Activated CD8-positive, alpha-beta memory T cell treated with anti-CD3 and anti-CD28 coated beads, Interleukin-2, amount 10 ng/mL, durations not matched to agents 7 days and 5 days (primary cell): ENCODE measurements at regions not wholly inside any gene's neighbourhood (a gene's known extent, or its start where the extent isn't known, plus 50 kb on each side); places are given as distances from the start of the nearest gene placed in this dataset.

Experiments
- ATAC-seq: fragments of 150-1000 bp; cut with Tn5 transposase; one replicate; pipeline ENCODE4 v1.10.0; 2021; ENCODE audit warnings: moderate library complexity
- CTCF ChIA-PET: fragments of 350-600 bp; sonication (Branson Sonifier 250); formaldehyde crosslinking; loops from one replicate; lab custom pipeline; 2021; ENCODE audit warnings: antibody characterized with exemption; lab: Charles Lee
- DNase-seq: peaks from one replicate; pipeline ENCODE4 v3.0.0-alpha.2; 2020
- H3K27ac Mint-ChIP-seq: one replicate; pipeline ENCODE4 v1.8.0; 2021; ENCODE audit warnings: mild to moderate bottlenecking, mixed read lengths
- H3K27me3 Mint-ChIP-seq: one replicate; pipeline ENCODE4 v1.8.0; 2021; ENCODE audit warnings: mixed read lengths
- H3K36me3 Mint-ChIP-seq: one replicate; pipeline ENCODE4 v1.8.0; 2021; ENCODE audit warnings: mild to moderate bottlenecking, mixed read lengths
- H3K4me1 Mint-ChIP-seq: one replicate; pipeline ENCODE4 v1.8.0; 2021; ENCODE audit warnings: mixed read lengths
- H3K4me3 Mint-ChIP-seq: one replicate; pipeline ENCODE4 v1.8.0; 2021; ENCODE audit warnings: mild to moderate bottlenecking, moderate library complexity, mixed read lengths
- H3K9me3 Mint-ChIP-seq: one replicate; pipeline ENCODE4 v1.8.0; 2022; ENCODE audit warnings: low read depth, mixed read lengths

- CTCF ChIA-PET, result no interaction called here
- Mint-ChIP-seq H3K4me1 (no peaks in the 10 kb centered on the region), H3K9me3 (peaks cover 4% of the 10 kb centered on the region), H3K27ac (no peak overlapping the region), H3K4me3 (no peak overlapping the region), H3K27me3 (no peaks in the 10 kb centered on the region), H3K36me3 (peaks cover 4% of the 10 kb centered on the region)
- no peak for DNase-seq
- ATAC-seq, result no peak
Observed at GRCh38 chr3:177758126-177758525, 560.8 kb upstream of the TBL1XR1 start.

- H3K36me3 Mint-ChIP-seq, result peaks cover 4% of the 10 kb centered on the region
- no peak overlapping the region for H3K27ac Mint-ChIP-seq
- peaks cover 4% of the 10 kb centered on the region for H3K9me3 Mint-ChIP-seq
- CTCF ChIA-PET, result interaction anchor here (1.4 kb wide), 1 partner anchor 10 kb away, joined by 3 read pairs; no protein-coding TSS in a partner anchor
- ATAC-seq (no peak), DNase-seq (no peak)
- no peaks in the 10 kb centered on the region for H3K4me1 Mint-ChIP-seq
- no peak overlapping the region for H3K4me3 Mint-ChIP-seq
- no peaks in the 10 kb centered on the region for H3K27me3 Mint-ChIP-seq
Observed at GRCh38 chr3:177760803-177761202, 563.5 kb upstream of the TBL1XR1 start.

GRCh38 chr3:177764377-177764912 lies 567.2 kb upstream of the TBL1XR1 start:
- DNase-seq (no peak), ATAC-seq (no peak)
- Mint-ChIP-seq H3K36me3 (peaks cover 5% of the 10 kb centered on the region), H3K4me3 (no peak overlapping the region), H3K27me3 (no peaks in the 10 kb centered on the region), H3K27ac (no peak overlapping the region), H3K4me1 (peaks cover 1% of the 10 kb centered on the region), H3K9me3 (peaks cover 6% of the 10 kb centered on the region)
- CTCF ChIA-PET, result interaction anchor here (0.8 kb wide), 1 partner anchor 73 kb away, joined by 3 read pairs; no protein-coding TSS in a partner anchor

- Mint-ChIP-seq H3K9me3 (peaks cover 5% of the 10 kb centered on the region), H3K36me3 (peaks cover 5% of the 10 kb centered on the region), H3K4me1 (peaks cover 1% of the 10 kb centered on the region), H3K27ac (no peak overlapping the region), H3K27me3 (no peaks in the 10 kb centered on the region), H3K4me3 (no peak overlapping the region)
- ATAC-seq (no peak), DNase-seq (no peak)
- CTCF ChIA-PET, result no interaction called here
Observed at GRCh38 chr3:177764933-177765332, 567.7 kb upstream of the TBL1XR1 start.

GRCh38 chr3:177770383-177771230 lies 573.3 kb upstream of the TBL1XR1 start:
- Mint-ChIP-seq H3K27ac (no peak overlapping the region), H3K4me1 (peaks cover 1% of the 10 kb centered on the region), H3K36me3 (peaks cover 5% of the 10 kb centered on the region), H3K27me3 (no peaks in the 10 kb centered on the region), H3K4me3 (no peak overlapping the region), H3K9me3 (peaks cover 2% of the 10 kb centered on the region)
- ATAC-seq (no peak), DNase-seq (no peak)
- CTCF ChIA-PET, result no interaction called here

GRCh38 chr3:177771780-177772179 lies 574.5 kb upstream of the TBL1XR1 start:
- ATAC-seq (no peak), DNase-seq (no peak)
- Mint-ChIP-seq H3K36me3 (peaks cover 5% of the 10 kb centered on the region), H3K9me3 (peaks cover 2% of the 10 kb centered on the region), H3K27ac (no peak overlapping the region), H3K4me1 (no peaks in the 10 kb centered on the region), H3K27me3 (no peaks in the 10 kb centered on the region), H3K4me3 (no peak overlapping the region)
- CTCF ChIA-PET, result no interaction called here

GRCh38 chr3:177772908-177773557 lies 575.8 kb upstream of the TBL1XR1 start:
- Mint-ChIP-seq H3K36me3 (peaks cover 4% of the 10 kb centered on the region), H3K4me3 (no peak overlapping the region), H3K27me3 (no peaks in the 10 kb centered on the region), H3K4me1 (peaks cover 5% of the 10 kb centered on the region), H3K27ac (no peak overlapping the region), H3K9me3 (peaks cover under 1% of the 10 kb centered on the region)
- no peak for DNase-seq
- ATAC-seq, result no peak
- CTCF ChIA-PET, result no interaction called here

- Mint-ChIP-seq H3K27ac (no peak overlapping the region), H3K4me1 (peaks cover 12% of the 10 kb centered on the region), H3K27me3 (no peaks in the 10 kb centered on the region), H3K36me3 (peaks cover 3% of the 10 kb centered on the region), H3K4me3 (no peak overlapping the region), H3K9me3 (no peaks in the 10 kb centered on the region)
- CTCF ChIA-PET, result no interaction called here
- no peak for DNase-seq
- no peak for ATAC-seq
Observed at GRCh38 chr3:177773717-177774116, 576.4 kb upstream of the TBL1XR1 start.

- no peak for ATAC-seq
- CTCF ChIA-PET, result no interaction called here
- no peak overlapping the region for H3K27ac Mint-ChIP-seq
- H3K4me1 Mint-ChIP-seq, result peaks cover 15% of the 10 kb centered on the region
- H3K4me3 Mint-ChIP-seq, result no peak overlapping the region
- no peaks in the 10 kb centered on the region for H3K27me3 Mint-ChIP-seq
- no peaks in the 10 kb centered on the region for H3K36me3 Mint-ChIP-seq
- H3K9me3 Mint-ChIP-seq, result no peaks in the 10 kb centered on the region
- no peak for DNase-seq
Observed at GRCh38 chr3:177776661-177777101, 579.4 kb upstream of the TBL1XR1 start.

GRCh38 chr3:177777699-177778098 lies 580.4 kb upstream of the TBL1XR1 start:
- no peak overlapping the region for H3K4me3 Mint-ChIP-seq
- ATAC-seq (peak; percentile 87), DNase-seq (peak; percentile 66)
- no peak overlapping the region for H3K27ac Mint-ChIP-seq
- CTCF ChIA-PET, result interaction anchor here (0.8 to 1.8 kb wide), 6 partner anchors 10 to 581 kb away, joined by 3 to 5 read pairs (median 4); no protein-coding TSS in a partner anchor
- no peaks in the 10 kb centered on the region for H3K9me3 Mint-ChIP-seq
- no peaks in the 10 kb centered on the region for H3K27me3 Mint-ChIP-seq
- H3K4me1 Mint-ChIP-seq, result peaks cover 15% of the 10 kb centered on the region
- no peaks in the 10 kb centered on the region for H3K36me3 Mint-ChIP-seq

GRCh38 chr3:177778633-177779032 lies 581.4 kb upstream of the TBL1XR1 start:
- H3K27ac Mint-ChIP-seq, result peak overlapping the region; percentile 8
- no peak overlapping the region for H3K4me3 Mint-ChIP-seq
- ATAC-seq, result peak; percentile 56
- no peak for DNase-seq
- no peaks in the 10 kb centered on the region for H3K27me3 Mint-ChIP-seq
- CTCF ChIA-PET, result interaction anchor here (0.9 to 1.8 kb wide), 5 partner anchors 125 to 582 kb away, joined by 3 to 5 read pairs (median 3); no protein-coding TSS in a partner anchor
- no peaks in the 10 kb centered on the region for H3K9me3 Mint-ChIP-seq
- H3K4me1 Mint-ChIP-seq, result peaks cover 15% of the 10 kb centered on the region
- H3K36me3 Mint-ChIP-seq, result no peaks in the 10 kb centered on the region

- Mint-ChIP-seq H3K9me3 (no peaks in the 10 kb centered on the region), H3K27ac (no peak overlapping the region), H3K27me3 (no peaks in the 10 kb centered on the region), H3K36me3 (peaks cover 1% of the 10 kb centered on the region), H3K4me1 (peaks cover 21% of the 10 kb centered on the region), H3K4me3 (no peak overlapping the region)
- CTCF ChIA-PET, result no interaction called here
- no peak for DNase-seq
- ATAC-seq, result no peak
Observed at GRCh38 chr3:177781686-177782161, 584.4 kb upstream of the TBL1XR1 start.

- no peak for DNase-seq
- no peak overlapping the region for H3K4me3 Mint-ChIP-seq
- H3K27ac Mint-ChIP-seq, result no peak overlapping the region
- peaks cover 1% of the 10 kb centered on the region for H3K36me3 Mint-ChIP-seq
- no peaks in the 10 kb centered on the region for H3K27me3 Mint-ChIP-seq
- H3K9me3 Mint-ChIP-seq, result no peaks in the 10 kb centered on the region
- H3K4me1 Mint-ChIP-seq, result peaks cover 26% of the 10 kb centered on the region
- no peak for ATAC-seq
- CTCF ChIA-PET, result no interaction called here
Observed at GRCh38 chr3:177783338-177783737, 586.1 kb upstream of the TBL1XR1 start.
